H1 (cell line): ENCODE measurements at regions not wholly inside any gene's neighbourhood (a gene's known extent, or its start where the extent isn't known, plus 50 kb on each side); places are given as distances from the start of the nearest gene placed in this dataset.

Experiments used
- CHD7 ChIP-seq: fragments of 300-600 bp; sonication (generic); IDR thresholded peaks from 2 replicates; pipeline ENCODE4 v1.7.1; 2012; ENCODE audit warnings: low read length, moderate library complexity, mild to moderate bottlenecking, inconsistent platforms; ENCODE audit not compliant: insufficient replicate concordance
- EGR1 ChIP-seq: IDR thresholded peaks from 2 replicates; pipeline ENCODE4 v1.6.1; 2011; ENCODE audit warnings: low read depth, low read length, borderline replicate concordance
- SP2 ChIP-seq: IDR thresholded peaks from 2 replicates; pipeline ENCODE4 v1.6.1; 2012; ENCODE audit warnings: mild to moderate bottlenecking, low read length, inconsistent platforms
- TCF12 ChIP-seq: IDR thresholded peaks from 2 replicates; pipeline ENCODE4 v1.6.1; 2011; ENCODE audit warnings: low read depth, mild to moderate bottlenecking, low read length

- TF ChIP-seq CHD7 (no peak), TCF12 (no peak), SP2 (no peak), EGR1 (no peak)
Measured at GRCh38 chr2:102091908-102092307, 50.6 kb upstream of the IL1R1 start (continued).
